ENCODE measurements at regions not wholly inside any gene's neighbourhood (a gene's known extent, or its start where the extent isn't known, plus 50 kb on each side); places are given as distances from the start of the nearest gene placed in this dataset.

DNA sequence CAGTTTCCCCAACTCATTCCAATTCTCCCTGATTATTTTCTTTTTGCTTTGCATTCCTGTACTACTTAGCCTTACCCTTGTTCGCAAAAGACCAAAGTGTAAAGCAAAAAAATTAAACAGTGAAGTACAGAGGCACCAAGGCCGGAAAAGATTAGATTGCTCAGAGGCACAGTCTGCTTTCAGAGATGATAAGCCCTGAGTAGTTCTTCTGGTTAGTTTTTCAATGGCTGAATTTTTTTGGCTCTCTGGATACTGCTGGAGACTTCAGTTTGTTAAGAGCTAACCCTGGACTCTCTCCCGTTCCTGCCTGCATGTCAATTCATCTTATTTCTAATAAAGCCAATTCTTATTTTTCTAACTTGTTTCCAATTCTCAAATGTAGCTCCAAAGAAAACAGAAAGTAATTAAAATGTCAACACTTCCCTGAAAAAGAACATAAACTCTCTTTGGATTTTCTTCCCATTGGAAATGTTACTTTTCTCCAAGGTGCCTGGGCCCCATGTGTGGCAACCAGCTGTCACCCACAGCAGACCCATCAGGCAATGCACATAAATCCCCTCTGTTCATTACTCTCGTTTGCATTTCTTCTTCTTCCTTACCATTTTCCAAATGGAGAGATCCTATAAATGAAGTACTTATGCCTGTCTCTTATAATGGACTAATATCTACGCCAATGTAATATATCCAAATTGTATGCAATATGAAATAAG lies 142.8 kb downstream of the BTG1 start:
- TF ChIP-seq, protein P1, sequence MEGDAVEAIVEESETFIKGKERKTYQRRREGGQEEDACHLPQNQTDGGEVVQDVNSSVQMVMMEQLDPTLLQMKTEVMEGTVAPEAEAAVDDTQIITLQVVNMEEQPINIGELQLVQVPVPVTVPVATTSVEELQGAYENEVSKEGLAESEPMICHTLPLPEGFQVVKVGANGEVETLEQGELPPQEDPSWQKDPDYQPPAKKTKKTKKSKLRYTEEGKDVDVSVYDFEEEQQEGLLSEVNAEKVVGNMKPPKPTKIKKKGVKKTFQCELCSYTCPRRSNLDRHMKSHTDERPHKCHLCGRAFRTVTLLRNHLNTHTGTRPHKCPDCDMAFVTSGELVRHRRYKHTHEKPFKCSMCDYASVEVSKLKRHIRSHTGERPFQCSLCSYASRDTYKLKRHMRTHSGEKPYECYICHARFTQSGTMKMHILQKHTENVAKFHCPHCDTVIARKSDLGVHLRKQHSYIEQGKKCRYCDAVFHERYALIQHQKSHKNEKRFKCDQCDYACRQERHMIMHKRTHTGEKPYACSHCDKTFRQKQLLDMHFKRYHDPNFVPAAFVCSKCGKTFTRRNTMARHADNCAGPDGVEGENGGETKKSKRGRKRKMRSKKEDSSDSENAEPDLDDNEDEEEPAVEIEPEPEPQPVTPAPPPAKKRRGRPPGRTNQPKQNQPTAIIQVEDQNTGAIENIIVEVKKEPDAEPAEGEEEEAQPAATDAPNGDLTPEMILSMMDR (IDR thresholded peaks at IDR 0.05; ENCODE audit: insufficient read depth, low read length, poor library complexity, severe bottlenecking), result no peak
- Histone ChIP-seq H3K36me3 (ENCODE audit: control insufficient read depth, insufficient read depth, low read length) (no peaks in the 10 kb centered on the region), H3K27me3 (ENCODE audit: control insufficient read depth, insufficient read depth, low read length) (no peaks in the 10 kb centered on the region), H3K4me3 (ENCODE audit: low read depth, low read length) (no peak overlapping the region)
- DNase-seq (ENCODE audit: low read depth), result no peak

DNA sequence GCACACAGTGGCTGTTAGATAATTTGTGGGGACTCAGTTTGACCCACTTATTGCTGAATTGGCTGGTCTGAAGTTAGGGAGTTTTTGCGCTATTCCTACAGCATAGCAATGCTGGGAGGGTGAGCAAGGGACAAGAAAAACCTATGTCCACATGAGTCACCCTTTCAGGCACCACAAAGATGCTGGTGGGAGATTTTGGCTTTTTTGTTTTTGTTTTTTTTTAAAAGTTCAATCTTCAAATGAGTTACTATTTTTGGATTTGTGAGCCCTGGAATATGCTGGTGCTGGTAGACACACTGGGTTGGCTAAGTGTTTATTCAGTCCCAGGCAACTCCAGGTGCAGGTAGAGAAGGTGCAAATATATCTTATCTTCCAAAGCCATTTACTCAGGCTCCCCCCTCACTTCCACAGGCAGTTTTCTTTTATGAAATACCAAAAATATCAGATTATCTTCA lies 143.4 kb downstream of the BTG1 start:
- TF ChIP-seq, protein P1 (IDR thresholded peaks at IDR 0.05; ENCODE audit: insufficient read depth, low read length, poor library complexity, severe bottlenecking), result no peak
- H3K27me3 ChIP-seq (ENCODE audit: control insufficient read depth, insufficient read depth, low read length), result no peaks in the 10 kb centered on the region
- no peak overlapping the region for H3K4me3 ChIP-seq (ENCODE audit: low read depth, low read length)
- H3K36me3 ChIP-seq (ENCODE audit: control insufficient read depth, insufficient read depth, low read length), result no peaks in the 10 kb centered on the region
- DNase-seq (ENCODE audit: low read depth), result no peak

DNA sequence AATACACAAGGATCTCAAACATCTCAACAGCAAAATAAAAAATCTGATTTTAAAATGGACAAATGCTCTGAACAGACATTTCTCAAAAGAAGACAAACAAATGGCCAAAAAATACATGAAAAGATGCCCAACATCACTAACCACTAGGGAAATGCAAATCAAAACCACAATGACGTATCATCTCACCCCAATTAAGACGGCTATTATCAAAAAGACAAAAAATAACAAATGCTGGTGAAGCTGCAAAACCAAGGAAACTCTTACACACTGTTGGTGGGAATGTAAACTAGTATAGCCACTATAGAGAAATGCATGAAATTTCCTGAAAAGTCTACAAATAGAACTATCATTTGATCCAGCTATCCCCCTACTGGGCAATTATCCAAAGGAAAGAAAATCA lies 145.0 kb downstream of the BTG1 start:
- H3K4me3 ChIP-seq (ENCODE audit: low read depth, low read length), result no peak overlapping the region
- H3K36me3 ChIP-seq (ENCODE audit: control insufficient read depth, insufficient read depth, low read length), result no peaks in the 10 kb centered on the region
- no peak for DNase-seq (ENCODE audit: low read depth)
- no peaks in the 10 kb centered on the region for H3K27me3 ChIP-seq (ENCODE audit: control insufficient read depth, insufficient read depth, low read length)
- TF ChIP-seq, protein P1 (IDR thresholded peaks at IDR 0.05; ENCODE audit: insufficient read depth, low read length, poor library complexity, severe bottlenecking), result no peak

DNA sequence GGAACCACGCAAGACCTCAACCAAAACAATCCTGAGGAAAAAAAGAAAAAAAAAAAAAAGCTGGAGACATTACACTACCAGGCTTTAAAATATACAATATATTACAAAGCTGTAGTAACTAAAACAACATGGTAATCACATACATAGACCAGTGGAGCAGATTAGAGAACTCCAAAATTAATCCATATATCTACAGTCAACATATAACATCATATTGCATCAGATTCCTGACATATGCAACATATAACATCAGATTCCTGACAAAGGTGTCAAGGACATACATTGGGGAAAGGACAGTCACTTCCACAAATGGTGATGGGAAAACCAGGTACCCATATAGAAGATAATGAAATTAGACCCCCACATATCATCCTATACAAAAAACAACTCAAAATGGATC lies 145.8 kb downstream of the BTG1 start:
- Histone ChIP-seq H3K27me3 (ENCODE audit: control insufficient read depth, insufficient read depth, low read length) (no peaks in the 10 kb centered on the region), H3K36me3 (ENCODE audit: control insufficient read depth, insufficient read depth, low read length) (no peaks in the 10 kb centered on the region), H3K4me3 (ENCODE audit: low read depth, low read length) (no peak overlapping the region)
- DNase-seq (ENCODE audit: low read depth), result no peak
- TF ChIP-seq, protein P1 (IDR thresholded peaks at IDR 0.05; ENCODE audit: insufficient read depth, low read length, poor library complexity, severe bottlenecking), result no peak

DNA sequence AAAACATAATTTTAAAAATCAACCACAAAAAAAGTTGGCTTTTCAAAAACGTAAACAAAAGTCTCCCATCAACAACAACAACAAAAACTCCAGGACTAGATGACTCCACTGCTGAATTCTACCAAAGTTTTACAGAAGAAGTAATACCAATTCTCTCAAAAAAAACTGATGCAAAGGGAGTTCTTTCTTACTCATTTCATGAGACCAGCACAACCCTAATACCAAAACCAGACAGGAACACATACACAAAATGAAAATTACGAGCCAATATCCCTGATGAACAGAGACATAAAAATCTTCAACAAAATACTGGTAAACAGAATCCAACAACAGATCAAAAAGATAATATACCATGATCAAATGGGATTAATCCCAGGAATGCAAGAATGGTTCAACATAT lies 147.3 kb downstream of the BTG1 start:
- H3K4me3 ChIP-seq (ENCODE audit: low read depth, low read length), result no peak overlapping the region
- no peaks in the 10 kb centered on the region for H3K27me3 ChIP-seq (ENCODE audit: control insufficient read depth, insufficient read depth, low read length)
- TF ChIP-seq, protein P1 (IDR thresholded peaks at IDR 0.05; ENCODE audit: insufficient read depth, low read length, poor library complexity, severe bottlenecking), result no peak
- no peaks in the 10 kb centered on the region for H3K36me3 ChIP-seq (ENCODE audit: control insufficient read depth, insufficient read depth, low read length)
- DNase-seq (ENCODE audit: low read depth), result no peak
